Type B pancreatic cell (in vitro differentiated cells): ENCODE measurements at regions not wholly inside any gene's neighbourhood (a gene's known extent, or its start where the extent isn't known, plus 50 kb on each side); places are given as distances from the start of the nearest gene placed in this dataset.

Experiments used
- DNase-seq: peaks from one replicate; pipeline ENCODE4 v3.0.0; 2021; ENCODE audit warnings: mixed read lengths; ENCODE audit not compliant: unreplicated experiment; ENCODE audit errors: extremely low spot score
- H3K27ac Mint-ChIP-seq: 2 replicates; pipeline ENCODE4 v1.8.0; 2021; ENCODE audit warnings: mild to moderate bottlenecking, mixed read lengths
- H3K27me3 Mint-ChIP-seq: 2 replicates; pipeline ENCODE4 v1.8.0; 2021; ENCODE audit warnings: mixed read lengths
- H3K36me3 Mint-ChIP-seq: 2 replicates; pipeline ENCODE4 v1.8.0; 2021; ENCODE audit warnings: mixed read lengths
- H3K4me1 Mint-ChIP-seq: one replicate; pipeline ENCODE4 v1.8.0; 2021; ENCODE audit warnings: mixed read lengths; ENCODE audit not compliant: unreplicated experiment
- H3K4me3 Mint-ChIP-seq: 2 replicates; pipeline ENCODE4 v1.8.0; 2021; ENCODE audit warnings: mild to moderate bottlenecking, mixed read lengths
- H3K9me3 Mint-ChIP-seq: 2 replicates; pipeline ENCODE4 v1.8.0; 2021; ENCODE audit warnings: mixed read lengths
- TF ChIP-seq, protein P1 (sequence below): fragments of 200-600 bp; sonication (generic); conservative IDR thresholded peaks from 2 replicates; pipeline ENCODE4 v1.5.0; 2021; ENCODE audit warnings: antibody characterized with exemption, mild to moderate bottlenecking

GRCh38 chr11:127766734-127767133 is 766.2 kb upstream of the KIRREL3 start:
- H3K4me1 Mint-ChIP-seq = no peaks in the 10 kb centered on the region
- H3K27ac Mint-ChIP-seq = no peak overlapping the region
- H3K27me3 Mint-ChIP-seq = no peaks in the 10 kb centered on the region
- H3K9me3 Mint-ChIP-seq = no peaks in the 10 kb centered on the region
- TF ChIP-seq, protein P1, sequence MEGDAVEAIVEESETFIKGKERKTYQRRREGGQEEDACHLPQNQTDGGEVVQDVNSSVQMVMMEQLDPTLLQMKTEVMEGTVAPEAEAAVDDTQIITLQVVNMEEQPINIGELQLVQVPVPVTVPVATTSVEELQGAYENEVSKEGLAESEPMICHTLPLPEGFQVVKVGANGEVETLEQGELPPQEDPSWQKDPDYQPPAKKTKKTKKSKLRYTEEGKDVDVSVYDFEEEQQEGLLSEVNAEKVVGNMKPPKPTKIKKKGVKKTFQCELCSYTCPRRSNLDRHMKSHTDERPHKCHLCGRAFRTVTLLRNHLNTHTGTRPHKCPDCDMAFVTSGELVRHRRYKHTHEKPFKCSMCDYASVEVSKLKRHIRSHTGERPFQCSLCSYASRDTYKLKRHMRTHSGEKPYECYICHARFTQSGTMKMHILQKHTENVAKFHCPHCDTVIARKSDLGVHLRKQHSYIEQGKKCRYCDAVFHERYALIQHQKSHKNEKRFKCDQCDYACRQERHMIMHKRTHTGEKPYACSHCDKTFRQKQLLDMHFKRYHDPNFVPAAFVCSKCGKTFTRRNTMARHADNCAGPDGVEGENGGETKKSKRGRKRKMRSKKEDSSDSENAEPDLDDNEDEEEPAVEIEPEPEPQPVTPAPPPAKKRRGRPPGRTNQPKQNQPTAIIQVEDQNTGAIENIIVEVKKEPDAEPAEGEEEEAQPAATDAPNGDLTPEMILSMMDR = no peak
- H3K4me3 Mint-ChIP-seq = no peak overlapping the region
- DNase-seq = no peak
- no peaks in the 10 kb centered on the region for H3K36me3 Mint-ChIP-seq

- H3K27me3 Mint-ChIP-seq = peaks cover 24% of the 10 kb centered on the region
Measured at GRCh38 chr11:127738771-127739286, 738.3 kb upstream of the KIRREL3 start.

DNA sequence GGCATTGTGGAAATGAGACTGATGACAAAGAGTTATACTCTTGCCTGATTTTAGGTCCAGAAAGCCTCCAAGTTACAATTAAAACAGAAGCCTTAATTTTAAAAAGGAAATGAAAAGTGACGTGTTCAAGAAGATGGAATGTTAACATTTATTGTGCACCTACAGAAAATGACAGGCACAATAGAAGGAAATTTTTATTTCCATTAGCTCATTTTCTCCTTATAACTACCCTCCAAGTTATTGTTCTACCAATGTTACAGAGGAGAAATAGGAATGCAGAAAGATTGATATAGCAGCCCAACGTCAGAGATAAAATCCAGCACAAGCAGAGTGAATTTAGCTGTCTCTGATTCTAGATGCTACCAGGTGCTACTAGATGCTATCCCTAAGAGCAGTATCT is 736.9 kb upstream of the KIRREL3 start:
- no peaks in the 10 kb centered on the region for H3K36me3 Mint-ChIP-seq
- TF ChIP-seq, protein P1 = no peak
- H3K4me1 Mint-ChIP-seq = peaks cover 20% of the 10 kb centered on the region
- peaks cover 29% of the 10 kb centered on the region for H3K27me3 Mint-ChIP-seq
- H3K27ac Mint-ChIP-seq = no peak overlapping the region
- DNase-seq = no peak
- no peaks in the 10 kb centered on the region for H3K9me3 Mint-ChIP-seq
- no peak overlapping the region for H3K4me3 Mint-ChIP-seq

More at GRCh38 chr11:127738771-127739286, 738.3 kb upstream of the KIRREL3 start:
- H3K4me3 Mint-ChIP-seq = no peak overlapping the region
- H3K4me1 Mint-ChIP-seq = peaks cover 11% of the 10 kb centered on the region
- H3K36me3 Mint-ChIP-seq = no peaks in the 10 kb centered on the region
- DNase-seq = no peak
- TF ChIP-seq, protein P1 = no peak
- no peaks in the 10 kb centered on the region for H3K9me3 Mint-ChIP-seq
- H3K27ac Mint-ChIP-seq = no peak overlapping the region

- Mint-ChIP-seq H3K27ac (no peak overlapping the region), H3K27me3 (peaks cover 24% of the 10 kb centered on the region), H3K4me1 (peaks cover 19% of the 10 kb centered on the region)
Measured at GRCh38 chr11:127733552-127733951, 733.0 kb upstream of the KIRREL3 start.

GRCh38 chr11:127726367-127726766 is 725.8 kb upstream of the KIRREL3 start:
- Mint-ChIP-seq H3K27me3 (peaks cover 6% of the 10 kb centered on the region), H3K4me1 (no peaks in the 10 kb centered on the region), H3K9me3 (peaks cover 4% of the 10 kb centered on the region), H3K27ac (no peak overlapping the region), H3K4me3 (no peak overlapping the region), H3K36me3 (no peaks in the 10 kb centered on the region)
- no peak for DNase-seq
- TF ChIP-seq, protein P1 = no peak

More at GRCh38 chr11:127733552-127733951, 733.0 kb upstream of the KIRREL3 start:
- DNase-seq = no peak
- Mint-ChIP-seq H3K9me3 (no peaks in the 10 kb centered on the region), H3K36me3 (no peaks in the 10 kb centered on the region), H3K4me3 (no peak overlapping the region)
- TF ChIP-seq, protein P1 = no peak

DNA sequence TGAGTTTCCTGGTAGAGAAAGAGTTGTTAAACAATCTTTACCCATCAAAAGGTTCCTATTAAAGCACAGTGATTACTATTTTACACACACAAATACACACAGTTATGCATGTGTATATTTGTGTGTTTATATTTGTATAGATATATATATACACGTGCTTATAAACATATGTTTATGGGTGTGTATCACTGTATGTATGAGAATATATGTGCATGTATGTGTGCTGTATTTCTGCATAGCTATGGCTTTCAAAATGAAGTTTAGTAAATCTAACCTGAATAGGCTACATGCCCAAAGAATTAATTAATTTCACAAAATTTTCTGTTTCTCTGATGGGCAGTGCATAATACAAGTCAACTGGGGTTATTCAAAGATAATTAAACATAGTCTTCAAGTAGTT is 723.1 kb upstream of the KIRREL3 start:
- Mint-ChIP-seq H3K27me3 (peaks cover 3% of the 10 kb centered on the region), H3K4me3 (no peak overlapping the region), H3K36me3 (no peaks in the 10 kb centered on the region), H3K9me3 (peaks cover 4% of the 10 kb centered on the region), H3K4me1 (no peaks in the 10 kb centered on the region), H3K27ac (no peak overlapping the region)
- no peak for DNase-seq
- TF ChIP-seq, protein P1 = no peak
